ENCODE measurements at regions not wholly inside any gene's neighbourhood (a gene's known extent, or its start where the extent isn't known, plus 50 kb on each side); places are given as distances from the start of the nearest gene placed in this dataset.

- no peaks in the 10 kb centered on the region for H3K4me1 ChIP-seq
- no peak for TF ChIP-seq POLR2A (IDR thresholded peaks at IDR 0.05)
- TF ChIP-seq, protein P1, sequence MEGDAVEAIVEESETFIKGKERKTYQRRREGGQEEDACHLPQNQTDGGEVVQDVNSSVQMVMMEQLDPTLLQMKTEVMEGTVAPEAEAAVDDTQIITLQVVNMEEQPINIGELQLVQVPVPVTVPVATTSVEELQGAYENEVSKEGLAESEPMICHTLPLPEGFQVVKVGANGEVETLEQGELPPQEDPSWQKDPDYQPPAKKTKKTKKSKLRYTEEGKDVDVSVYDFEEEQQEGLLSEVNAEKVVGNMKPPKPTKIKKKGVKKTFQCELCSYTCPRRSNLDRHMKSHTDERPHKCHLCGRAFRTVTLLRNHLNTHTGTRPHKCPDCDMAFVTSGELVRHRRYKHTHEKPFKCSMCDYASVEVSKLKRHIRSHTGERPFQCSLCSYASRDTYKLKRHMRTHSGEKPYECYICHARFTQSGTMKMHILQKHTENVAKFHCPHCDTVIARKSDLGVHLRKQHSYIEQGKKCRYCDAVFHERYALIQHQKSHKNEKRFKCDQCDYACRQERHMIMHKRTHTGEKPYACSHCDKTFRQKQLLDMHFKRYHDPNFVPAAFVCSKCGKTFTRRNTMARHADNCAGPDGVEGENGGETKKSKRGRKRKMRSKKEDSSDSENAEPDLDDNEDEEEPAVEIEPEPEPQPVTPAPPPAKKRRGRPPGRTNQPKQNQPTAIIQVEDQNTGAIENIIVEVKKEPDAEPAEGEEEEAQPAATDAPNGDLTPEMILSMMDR (IDR thresholded peaks at IDR 0.05) = no peak
- no peak overlapping the region for H3K4me3 ChIP-seq
- intact Hi-C loops (cut with DNase I; ENCODE audit: low total_unique reads) = no loop called here
- H3K36me3 ChIP-seq = no peaks in the 10 kb centered on the region
- no peaks in the 10 kb centered on the region for H3K9me3 ChIP-seq
- H3K27me3 ChIP-seq = no peaks in the 10 kb centered on the region
- DNase-seq = no peak
- no peak overlapping the region for H3K27ac ChIP-seq
Measured at GRCh38 chr11:38330578-38330977, 1732.5 kb upstream of the RAG2 start.

- DNase-seq = no peak
- H3K36me3 ChIP-seq = no peaks in the 10 kb centered on the region
- H3K4me1 ChIP-seq = no peaks in the 10 kb centered on the region
- no peaks in the 10 kb centered on the region for H3K27me3 ChIP-seq
- TF ChIP-seq, protein P1 (IDR thresholded peaks at IDR 0.05) = no peak
- no peak for TF ChIP-seq POLR2A (IDR thresholded peaks at IDR 0.05)
- H3K9me3 ChIP-seq = no peaks in the 10 kb centered on the region
- intact Hi-C loops (cut with DNase I; ENCODE audit: low total_unique reads) = no loop called here
- no peak overlapping the region for H3K27ac ChIP-seq
- H3K4me3 ChIP-seq = no peak overlapping the region
Measured at GRCh38 chr11:38323961-38324761, 1726.1 kb upstream of the RAG2 start.

DNA sequence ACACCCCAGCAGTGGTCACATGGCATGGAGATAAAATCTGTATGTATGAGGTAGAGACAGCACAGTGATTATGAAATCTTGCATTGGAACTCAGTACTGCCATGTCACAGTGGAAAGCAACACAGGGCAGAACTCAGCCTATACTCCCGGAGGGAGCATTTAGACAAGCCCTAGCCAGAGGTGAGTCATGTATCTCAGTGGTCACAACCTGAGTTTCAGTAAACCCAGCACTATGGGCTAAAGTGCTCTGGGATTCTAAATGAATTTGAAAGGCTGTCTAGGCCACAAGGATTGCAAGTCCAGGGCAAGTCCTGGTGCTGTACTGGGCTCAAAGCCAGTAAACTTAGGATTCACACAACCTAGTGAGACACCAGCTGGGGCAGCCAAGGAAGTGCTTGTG is 1717.1 kb upstream of the RAG2 start:
- H3K4me1 ChIP-seq = no peaks in the 10 kb centered on the region
- no peaks in the 10 kb centered on the region for H3K36me3 ChIP-seq
- intact Hi-C loops (cut with DNase I; ENCODE audit: low total_unique reads) = no loop called here
- H3K9me3 ChIP-seq = no peaks in the 10 kb centered on the region
- DNase-seq = no peak
- TF ChIP-seq, protein P1 (IDR thresholded peaks at IDR 0.05) = no peak
- no peak overlapping the region for H3K27ac ChIP-seq
- H3K4me3 ChIP-seq = no peak overlapping the region
- H3K27me3 ChIP-seq = no peaks in the 10 kb centered on the region

DNA sequence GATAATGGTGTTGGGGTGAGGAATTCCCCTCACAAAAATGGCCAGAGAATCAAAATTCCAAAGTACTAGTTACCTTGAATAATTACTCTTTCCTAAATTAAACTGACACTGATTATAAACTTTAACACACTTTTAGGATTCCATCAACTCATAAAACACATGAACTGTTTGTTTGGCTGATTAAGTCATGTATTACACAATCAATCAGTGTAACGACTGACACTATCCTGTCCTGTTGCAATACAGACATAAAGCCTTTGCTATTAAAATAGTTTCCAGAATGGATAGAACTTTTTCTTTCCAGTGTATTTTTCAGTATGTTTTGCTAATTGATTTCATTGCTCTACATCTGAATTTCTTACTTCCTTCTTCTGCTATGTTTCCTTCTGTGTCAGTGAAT is 1709.4 kb upstream of the RAG2 start:
- no peaks in the 10 kb centered on the region for H3K36me3 ChIP-seq
- H3K9me3 ChIP-seq = no peaks in the 10 kb centered on the region
- H3K27me3 ChIP-seq = no peaks in the 10 kb centered on the region
- no peak for DNase-seq
- intact Hi-C loops (cut with DNase I; ENCODE audit: low total_unique reads) = no loop called here
- H3K27ac ChIP-seq = no peak overlapping the region
- H3K4me1 ChIP-seq = no peaks in the 10 kb centered on the region
- no peak for TF ChIP-seq POLR2A (IDR thresholded peaks at IDR 0.05)
- H3K4me3 ChIP-seq = no peak overlapping the region

DNA sequence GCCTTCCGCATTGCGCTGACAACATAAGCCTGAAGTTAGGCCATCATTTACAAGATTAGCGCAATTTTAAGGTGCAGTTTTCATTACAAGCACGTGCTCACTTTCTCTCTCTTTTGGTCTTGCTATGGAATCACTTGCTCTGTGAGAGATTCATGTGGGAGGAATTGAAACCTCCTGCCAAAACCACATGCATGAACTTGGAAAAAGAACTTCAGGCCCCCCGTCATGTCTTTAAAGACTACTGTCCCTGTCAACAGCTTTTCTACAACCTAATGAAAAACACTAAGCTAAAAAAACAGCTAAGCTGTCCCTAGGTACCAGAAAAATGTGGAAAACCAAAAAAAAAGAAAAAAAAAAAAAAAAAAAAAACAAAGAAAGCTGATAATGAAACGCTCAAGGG is 1707.6 kb upstream of the RAG2 start:
- no peak for DNase-seq
- no peaks in the 10 kb centered on the region for H3K36me3 ChIP-seq
- H3K4me1 ChIP-seq = no peaks in the 10 kb centered on the region
- H3K9me3 ChIP-seq = no peaks in the 10 kb centered on the region
- intact Hi-C loops (cut with DNase I; ENCODE audit: low total_unique reads) = no loop called here
- H3K27me3 ChIP-seq = no peaks in the 10 kb centered on the region
- no peak overlapping the region for H3K27ac ChIP-seq
- TF ChIP-seq, protein P1 (IDR thresholded peaks at IDR 0.05) = no peak
- no peak for TF ChIP-seq POLR2A (IDR thresholded peaks at IDR 0.05)
- H3K4me3 ChIP-seq = no peak overlapping the region

All from uterus (tissue), 3 donors.